ENCODE measurements at regions not wholly inside any gene's neighbourhood (a gene's known extent, or its start where the extent isn't known, plus 50 kb on each side); places are given as distances from the start of the nearest gene placed in this dataset.
A peak's percentile ranks its signal among the peaks of the same experiment; 100 is the strongest.
"Not testable (repeated sequence)": the region's sequence is repeated elsewhere in the genome, so short reads cannot be mapped to it uniquely, and the experiment has no call there.

- DNase-seq (ENCODE audit: low read depth in 2 of 2): no peak
- Histone ChIP-seq H3K36me3 (ENCODE audit: control insufficient read depth, insufficient read depth, low read length) (no peaks in the 10 kb centered on the region), H4K20me1 (ENCODE audit: control insufficient read depth, extremely low read depth, insufficient read depth, low read length) (no peaks in the 10 kb centered on the region), H3K27me3 (ENCODE audit: control insufficient read depth, insufficient read depth, low read length) (no peaks in the 10 kb centered on the region), H3K27ac (ENCODE audit: insufficient read depth, low read length) (no peak overlapping the region), H3K9me3 (ENCODE audit: control insufficient read depth, insufficient read depth, low read depth, low read length) (no peaks in the 10 kb centered on the region), H3K9ac (ENCODE audit: insufficient read depth, low read length) (no peak overlapping the region), H3K4me3 (replicated peaks in 1 of 4; ENCODE audit: control extremely low read depth in 1 of 4, insufficient read depth in 1 of 4, low read depth in 3 of 4, low read length in 4 of 4) (no peak overlapping the region), H3K4me1 (ENCODE audit: control insufficient read depth, extremely low read depth, insufficient read depth, low read length) (no peaks in the 10 kb centered on the region), H3K4me2 (ENCODE audit: extremely low read depth, insufficient read depth, low read length) (no peak overlapping the region), H2AFZ (ENCODE audit: low read length) (no peak overlapping the region), H3K79me2 (ENCODE audit: control insufficient read depth, insufficient read depth, low read length) (no peaks in the 10 kb centered on the region)
- TF ChIP-seq EZH2 (IDR thresholded peaks at IDR 0.05; ENCODE audit: low read length, missing control alignments) (no peak), CTCF (conservative IDR thresholded peaks at IDR 0.05 in 1 of 2, IDR thresholded peaks at IDR 0.05 in 1 of 2; ENCODE audit: low read depth in 1 of 2, low read length in 2 of 2) (no peak)
Measured at GRCh38 chr20:22732751-22733150, 148.4 kb upstream of the FOXA2 start.

GRCh38 chr20:22734946-22735647 is 150.7 kb upstream of the FOXA2 start:
- not testable (repeated sequence) for DNase-seq (ENCODE audit: low read depth in 2 of 2); H3K27ac ChIP-seq (ENCODE audit: insufficient read depth, low read length); H3K4me1 ChIP-seq (ENCODE audit: control insufficient read depth, extremely low read depth, insufficient read depth, low read length); H3K4me3 ChIP-seq (replicated peaks in 1 of 4; ENCODE audit: control extremely low read depth in 1 of 4, insufficient read depth in 1 of 4, low read depth in 3 of 4, low read length in 4 of 4); H3K27me3 ChIP-seq (ENCODE audit: control insufficient read depth, insufficient read depth, low read length); H3K79me2 ChIP-seq (ENCODE audit: control insufficient read depth, insufficient read depth, low read length); H3K4me2 ChIP-seq (ENCODE audit: extremely low read depth, insufficient read depth, low read length); H2AFZ ChIP-seq (ENCODE audit: low read length); H4K20me1 ChIP-seq (ENCODE audit: control insufficient read depth, extremely low read depth, insufficient read depth, low read length); H3K9me3 ChIP-seq (ENCODE audit: control insufficient read depth, insufficient read depth, low read depth, low read length); H3K9ac ChIP-seq (ENCODE audit: insufficient read depth, low read length); H3K36me3 ChIP-seq (ENCODE audit: control insufficient read depth, insufficient read depth, low read length)
- TF ChIP-seq CTCF (conservative IDR thresholded peaks at IDR 0.05 in 1 of 2, IDR thresholded peaks at IDR 0.05 in 1 of 2; ENCODE audit: low read depth in 1 of 2, low read length in 2 of 2): peak in 1 of 2 donors; percentile 20

GRCh38 chr20:22740829-22741228 is 156.5 kb upstream of the FOXA2 start:
- Histone ChIP-seq H3K4me3 (replicated peaks in 1 of 4; ENCODE audit: control extremely low read depth in 1 of 4, insufficient read depth in 1 of 4, low read depth in 3 of 4, low read length in 4 of 4) (no peak overlapping the region), H3K4me1 (ENCODE audit: control insufficient read depth, extremely low read depth, insufficient read depth, low read length) (no peaks in the 10 kb centered on the region)
- no peak for TF ChIP-seq EZH2 (IDR thresholded peaks at IDR 0.05; ENCODE audit: low read length, missing control alignments)
- no peak for TF ChIP-seq CTCF (conservative IDR thresholded peaks at IDR 0.05 in 1 of 2, IDR thresholded peaks at IDR 0.05 in 1 of 2; ENCODE audit: low read depth in 1 of 2, low read length in 2 of 2)

More at GRCh38 chr20:22740829-22741228, 156.5 kb upstream of the FOXA2 start:
- no peak for DNase-seq (ENCODE audit: low read depth in 2 of 2)
- H3K4me2 ChIP-seq (ENCODE audit: extremely low read depth, insufficient read depth, low read length): no peak overlapping the region
- H3K27me3 ChIP-seq (ENCODE audit: control insufficient read depth, insufficient read depth, low read length): no peaks in the 10 kb centered on the region
- H2AFZ ChIP-seq (ENCODE audit: low read length): no peak overlapping the region
- H3K9ac ChIP-seq (ENCODE audit: insufficient read depth, low read length): no peak overlapping the region
- H3K79me2 ChIP-seq (ENCODE audit: control insufficient read depth, insufficient read depth, low read length): no peaks in the 10 kb centered on the region
- H3K27ac ChIP-seq (ENCODE audit: insufficient read depth, low read length): no peak overlapping the region
- H3K36me3 ChIP-seq (ENCODE audit: control insufficient read depth, insufficient read depth, low read length): no peaks in the 10 kb centered on the region
- no peaks in the 10 kb centered on the region for H3K9me3 ChIP-seq (ENCODE audit: control insufficient read depth, insufficient read depth, low read depth, low read length)
- no peaks in the 10 kb centered on the region for H4K20me1 ChIP-seq (ENCODE audit: control insufficient read depth, extremely low read depth, insufficient read depth, low read length)
